ENCODE measurements at regions not wholly inside any gene's neighbourhood (a gene's known extent, or its start where the extent isn't known, plus 50 kb on each side); places are given as distances from the start of the nearest gene placed in this dataset.

DNA sequence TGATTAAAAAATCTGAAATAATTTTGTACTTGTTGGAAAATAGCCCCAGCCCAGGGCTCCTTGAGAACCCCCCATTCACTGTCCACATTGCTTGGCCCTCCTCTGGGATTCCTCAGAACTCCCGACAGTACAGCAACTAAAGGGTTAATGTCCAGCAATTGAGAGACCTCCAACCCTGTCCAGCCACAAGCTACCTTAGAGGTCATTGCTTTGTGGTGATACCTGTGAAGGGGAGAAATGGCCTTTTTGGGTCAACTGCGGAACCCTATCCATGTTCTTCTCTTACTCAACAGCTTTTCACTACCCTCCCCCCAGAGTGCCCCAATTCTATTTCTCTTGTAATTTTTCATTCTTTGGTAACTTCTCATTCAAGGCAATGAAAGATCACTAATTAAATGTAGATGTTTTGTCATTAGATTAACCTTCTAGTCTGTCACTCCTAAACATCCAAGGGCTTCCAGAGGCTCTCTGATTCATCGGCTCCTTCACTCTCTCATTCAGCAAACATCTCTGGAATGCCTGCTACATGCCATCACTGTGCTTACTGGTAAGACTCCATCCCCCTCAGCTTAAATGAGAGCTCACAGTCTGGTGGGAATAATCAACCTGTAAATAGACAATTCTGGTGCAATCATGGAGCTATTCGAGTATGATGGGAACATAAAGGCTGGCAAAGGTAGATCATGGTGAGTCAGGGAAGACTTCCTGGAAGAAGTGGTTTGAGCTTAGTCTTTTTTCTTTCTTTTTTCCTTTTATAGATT lies 241.4 kb upstream of the PGRMC2 start:
- peak; percentile 92 for DNase-seq (ENCODE audit: low read depth)

DNA sequence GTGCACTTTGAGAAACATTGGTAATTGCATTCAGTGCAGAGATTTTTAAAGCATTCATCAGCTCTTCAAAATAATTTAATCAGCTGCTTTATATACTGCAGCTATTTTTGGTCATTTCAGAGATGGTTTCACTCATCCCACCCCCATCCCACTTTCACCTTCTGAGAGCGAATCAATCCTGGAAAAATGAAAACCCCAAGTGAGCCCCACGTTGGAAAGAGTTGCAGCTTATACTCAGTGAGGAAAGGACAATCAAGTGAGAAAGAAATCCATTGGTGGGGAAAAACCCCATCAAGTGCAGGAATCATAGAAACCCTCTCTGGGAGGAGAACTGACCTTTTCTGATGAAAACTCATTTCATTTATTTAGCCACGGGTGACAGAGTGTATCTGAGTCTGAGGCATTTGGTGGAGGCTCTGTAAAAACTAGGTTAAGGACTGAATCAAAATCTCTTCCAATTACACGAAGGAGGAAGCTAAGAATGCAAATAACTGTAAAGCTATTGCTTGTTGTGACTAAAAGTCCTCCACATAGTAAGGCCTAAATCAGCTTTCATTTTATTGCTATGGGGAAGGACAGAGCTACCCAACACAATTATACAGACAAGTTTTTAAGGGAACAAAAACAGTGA lies 240.4 kb upstream of the PGRMC2 start:
- DNase-seq (ENCODE audit: low read depth) = no peak

DNA sequence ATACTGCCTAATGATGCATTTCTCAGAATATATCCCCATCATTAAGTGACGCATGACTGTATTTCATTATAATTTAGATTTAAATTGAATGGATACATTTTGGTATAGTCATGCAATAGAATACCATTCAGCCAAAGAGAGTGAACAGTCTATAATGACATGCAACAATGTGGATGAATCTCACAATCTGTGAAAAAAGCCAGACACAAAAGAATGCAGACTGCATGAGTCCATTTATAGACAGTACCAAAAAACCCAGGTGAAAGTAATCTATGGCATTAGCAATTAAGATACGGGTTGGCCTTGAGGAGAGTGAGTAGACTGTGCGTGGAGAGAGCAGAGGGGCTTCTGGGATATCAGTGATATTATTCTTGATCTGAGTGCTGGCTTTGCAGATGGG lies 239.7 kb upstream of the PGRMC2 start:
- no peak for DNase-seq (ENCODE audit: low read depth)

DNA sequence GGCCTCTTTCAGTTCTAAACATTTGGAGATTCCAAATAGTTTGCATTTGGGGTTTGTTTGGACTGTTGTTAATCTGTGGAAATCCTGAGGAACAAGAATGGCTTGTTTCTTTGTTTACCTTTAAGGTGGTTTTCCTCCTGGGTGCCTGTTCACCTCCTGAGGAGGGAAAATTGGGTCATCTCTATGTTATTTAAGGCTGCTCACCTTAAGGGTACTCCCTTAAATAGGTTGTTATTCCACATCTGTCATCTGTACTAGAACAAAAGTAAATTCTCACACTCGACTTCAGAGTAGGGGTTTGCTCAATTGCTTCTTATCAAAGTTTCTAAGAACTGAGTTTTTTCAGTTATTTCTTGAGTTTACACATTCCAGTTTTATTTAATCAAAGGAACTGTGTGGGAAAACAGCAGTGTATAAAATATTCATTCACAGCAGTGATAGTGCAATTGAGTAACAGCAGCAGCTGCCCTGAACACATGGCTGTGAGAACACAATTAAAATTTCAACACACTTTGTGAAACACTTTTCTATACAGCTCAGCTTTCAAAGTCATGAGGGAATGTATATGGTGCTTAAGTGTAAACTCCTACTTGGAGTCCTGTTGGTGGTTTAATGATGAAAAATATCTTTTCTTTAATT lies 238.5 kb upstream of the PGRMC2 start:
- no peak for DNase-seq (ENCODE audit: low read depth)

DNA sequence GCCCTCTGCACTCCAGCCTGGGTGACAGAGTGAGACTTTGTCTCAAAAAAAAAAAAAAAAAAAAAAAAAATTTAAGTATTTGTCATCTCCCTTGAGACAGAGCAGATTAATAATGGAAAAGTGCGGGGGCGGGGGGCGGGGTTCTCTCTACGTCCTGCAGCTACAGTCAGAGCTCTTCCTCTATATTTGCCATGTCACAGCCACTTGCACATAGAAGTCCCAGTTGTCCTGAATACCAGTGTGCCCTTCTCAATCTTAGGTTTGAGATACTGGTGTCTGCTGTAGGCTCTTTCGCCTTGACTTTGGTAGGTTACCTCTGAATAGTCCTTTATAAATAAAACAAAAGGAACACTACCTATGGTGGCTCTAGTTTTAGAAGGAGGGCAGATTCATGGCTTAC lies 237.8 kb upstream of the PGRMC2 start:
- peak; percentile 45 for DNase-seq (ENCODE audit: low read depth)

- peak; percentile 83 for DNase-seq (ENCODE audit: low read depth)
These were observed 236.7 kb upstream of the PGRMC2 start for GRCh38 chr4:128524311-128524710.

GRCh38 chr4:128521648-128522111 lies 234.1 kb upstream of the PGRMC2 start:
- DNase-seq (ENCODE audit: low read depth) = peak; percentile 65

- no peak for DNase-seq (ENCODE audit: low read depth)
These were observed 233.5 kb upstream of the PGRMC2 start for GRCh38 chr4:128521156-128521555.

DNA sequence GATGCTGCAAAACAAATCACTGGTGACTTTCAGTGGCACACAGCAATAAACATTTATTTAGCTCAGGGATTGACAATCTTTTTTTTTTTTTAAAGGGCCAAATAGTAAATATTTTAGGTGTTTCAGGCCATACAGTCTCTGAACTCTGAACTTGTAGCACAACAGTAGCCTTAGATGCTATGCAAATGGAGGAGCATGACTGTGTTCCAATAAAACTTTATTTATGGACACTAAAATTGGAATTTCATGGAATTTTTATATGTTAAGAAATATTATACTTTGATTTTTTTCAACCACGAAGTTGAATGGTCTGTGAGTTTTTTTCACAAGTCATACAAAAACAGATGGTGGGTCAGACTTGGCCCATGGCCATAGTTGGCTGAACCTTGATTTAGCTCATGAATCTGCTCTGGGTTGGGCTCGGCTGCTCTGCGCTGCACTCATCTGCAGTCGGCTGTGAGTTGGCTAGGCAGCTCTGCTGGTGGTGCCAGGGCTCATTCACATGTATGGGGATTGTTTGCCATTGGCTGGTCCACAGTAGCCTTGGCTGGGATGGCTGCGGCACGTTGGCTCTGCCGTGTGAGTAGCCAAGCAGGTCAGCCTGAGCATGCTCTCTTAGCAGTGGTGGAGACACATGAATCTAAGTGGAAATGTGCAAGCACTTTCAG lies 231.7 kb upstream of the PGRMC2 start:
- peak; percentile 31 for DNase-seq (ENCODE audit: low read depth)

DNA sequence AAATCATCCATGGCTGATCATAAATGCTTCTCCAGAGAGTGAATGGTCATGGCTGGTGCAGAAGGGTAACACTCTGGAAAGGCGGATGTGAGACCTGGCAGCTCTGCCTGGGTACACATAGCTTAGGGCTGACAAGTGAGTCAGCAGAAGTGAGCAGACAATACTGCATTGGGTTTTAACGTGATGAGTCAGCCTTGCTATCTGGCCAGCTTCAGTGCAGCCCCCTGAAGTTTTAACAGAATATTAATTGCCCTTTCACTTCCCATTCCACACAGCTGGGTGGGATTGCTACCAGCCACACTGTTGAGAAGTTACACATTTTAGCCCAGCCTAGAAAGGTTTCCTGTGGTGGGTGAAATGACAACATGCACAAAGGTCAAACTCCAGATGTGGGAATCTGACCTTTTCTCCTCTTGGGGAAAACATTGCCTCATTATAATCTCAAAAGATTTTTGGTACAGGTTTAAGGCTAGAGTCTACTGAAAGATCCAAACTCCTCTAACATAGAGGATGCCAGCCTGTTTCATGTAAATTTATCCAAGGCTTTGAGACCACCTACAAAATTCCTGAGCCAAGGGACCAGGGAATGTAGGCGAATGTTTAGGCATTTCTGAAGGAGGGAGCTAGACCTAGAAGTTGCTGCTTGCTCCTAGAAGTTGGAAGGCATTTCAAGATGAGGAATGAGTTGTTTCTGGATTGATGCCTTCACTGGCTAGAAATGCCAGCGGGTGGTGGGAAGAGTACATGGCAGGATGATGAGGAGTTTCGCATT lies 230.3 kb upstream of the PGRMC2 start:
- peak; percentile 98 for DNase-seq (ENCODE audit: low read depth)

DNA sequence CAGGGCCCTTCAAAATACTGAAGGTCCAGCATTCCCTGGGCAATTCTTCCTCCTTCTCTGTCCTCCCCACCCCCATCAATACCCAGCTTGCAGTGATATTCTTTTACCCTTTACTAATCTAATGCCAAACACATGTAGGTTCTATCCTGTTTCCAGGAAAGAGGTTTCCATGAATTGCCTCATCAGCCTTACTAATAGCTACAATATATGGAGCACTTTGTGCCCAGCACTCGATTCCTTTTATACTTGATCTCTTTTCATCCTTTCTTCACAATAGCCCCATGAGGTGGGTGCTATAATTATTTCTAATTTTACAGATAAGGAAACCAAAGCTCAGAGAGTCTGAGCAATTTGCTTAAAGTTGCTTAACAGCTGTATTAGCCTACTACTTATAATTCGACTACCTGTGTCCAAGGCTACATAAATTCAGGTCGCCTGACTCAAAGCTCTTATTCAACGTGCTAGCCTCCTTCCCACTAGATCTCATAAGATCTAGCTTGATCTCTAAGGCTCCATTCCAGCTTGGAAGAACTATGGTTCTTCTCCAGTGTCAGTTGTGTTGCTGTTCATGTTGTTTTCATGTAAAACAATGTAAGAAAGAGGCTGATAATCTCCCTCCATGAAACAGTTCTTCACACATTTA lies 229.6 kb upstream of the PGRMC2 start:
- peak; percentile 73 for DNase-seq (ENCODE audit: low read depth)

GRCh38 chr4:128516301-128516969 lies 228.8 kb upstream of the PGRMC2 start:
- peak; percentile 78 for DNase-seq (ENCODE audit: low read depth)

DNA sequence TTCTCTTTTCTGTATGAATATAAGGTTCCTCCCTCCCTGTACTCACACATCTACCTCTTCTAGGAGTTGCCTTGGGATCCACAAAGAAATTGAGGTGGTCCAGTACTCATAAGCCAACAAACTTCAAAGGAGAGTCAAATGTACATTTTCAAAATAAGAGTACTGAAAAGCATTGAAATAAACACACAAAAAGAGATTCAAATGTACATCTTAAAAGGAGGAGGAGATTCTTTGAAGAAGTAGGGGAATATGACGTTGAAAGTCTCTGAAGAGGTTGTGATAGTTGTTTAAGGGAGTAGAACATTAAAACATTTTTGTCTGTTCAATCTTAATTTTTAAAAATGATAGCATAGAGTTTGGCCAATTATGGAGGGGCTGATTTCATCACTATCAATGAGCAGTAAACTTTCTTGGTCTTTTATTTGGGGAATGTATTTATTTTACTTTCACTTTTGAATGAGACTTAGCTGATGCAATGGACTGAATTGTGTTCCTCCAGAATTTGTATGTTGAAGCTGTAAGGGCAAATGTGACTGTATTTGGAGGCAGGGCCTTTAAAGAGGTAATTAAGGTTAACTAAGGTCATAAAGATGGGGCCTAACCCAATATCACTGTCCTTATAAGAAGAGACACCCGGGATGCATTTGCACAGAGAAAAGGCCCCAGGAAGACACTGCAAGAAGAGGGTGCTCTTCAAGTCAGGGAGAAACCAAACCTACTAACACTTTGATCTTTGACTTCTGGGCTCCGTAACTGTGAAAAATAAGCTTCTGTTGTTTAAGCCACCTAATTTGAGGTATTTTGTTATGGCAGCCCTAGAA lies 226.3 kb upstream of the PGRMC2 start:
- DNase-seq (ENCODE audit: low read depth) = peak; percentile 33

GRCh38 chr4:128512767-128513322 lies 225.2 kb upstream of the PGRMC2 start:
- peak; percentile 44 for DNase-seq (ENCODE audit: low read depth)

DNA sequence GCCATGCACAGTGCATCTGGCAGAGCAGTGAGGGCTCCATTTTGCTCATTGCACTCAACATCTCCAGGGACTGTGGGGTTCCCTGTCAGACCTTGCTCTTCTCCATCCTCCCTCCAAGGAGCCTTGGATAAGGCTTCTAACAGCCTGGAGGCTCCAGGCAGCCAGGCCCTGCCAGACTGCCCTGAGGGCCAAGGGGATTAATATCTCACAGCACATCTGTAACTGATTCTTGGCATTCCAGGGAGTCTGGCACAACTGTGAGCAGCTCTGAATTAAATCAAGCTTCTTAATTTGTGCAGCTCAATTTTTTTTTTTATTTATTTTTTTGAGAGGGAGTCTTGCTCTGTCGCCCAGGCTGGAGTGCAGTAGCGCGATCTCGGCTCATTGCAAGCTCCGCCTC lies 224.5 kb upstream of the PGRMC2 start:
- peak; percentile 47 for DNase-seq (ENCODE audit: low read depth)

GRCh38 chr4:128510850-128511249 lies 223.2 kb upstream of the PGRMC2 start:
- DNase-seq (ENCODE audit: low read depth) = no peak

- peak; percentile 36 for DNase-seq (ENCODE audit: low read depth)
These were observed 215.4 kb upstream of the PGRMC2 start for GRCh38 chr4:128502818-128503527.

DNA sequence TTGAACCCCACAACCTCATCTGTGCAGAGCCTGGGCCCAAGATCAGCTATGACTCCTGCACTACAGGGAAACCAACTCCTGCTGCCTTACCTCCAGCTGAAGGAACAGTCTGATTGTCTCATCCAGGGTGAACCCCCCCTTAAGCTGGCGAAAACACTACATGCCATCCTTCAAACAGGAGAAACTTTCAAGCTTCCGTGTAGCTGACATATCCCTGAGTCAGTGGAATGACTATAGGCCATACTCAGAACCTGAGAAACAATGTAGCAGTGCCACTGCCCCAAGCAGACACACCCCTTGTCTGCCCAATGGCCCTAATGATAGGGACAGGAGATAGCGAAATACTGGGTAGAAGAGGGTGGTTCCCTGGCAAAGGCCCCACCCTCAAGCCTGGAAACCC lies 213.6 kb upstream of the PGRMC2 start:
- no peak for DNase-seq (ENCODE audit: low read depth)

Measured in RPMI7951 (cell line).